H7 (cell line): ENCODE measurements at regions not wholly inside any gene's neighbourhood (a gene's known extent, or its start where the extent isn't known, plus 50 kb on each side); places are given as distances from the start of the nearest gene placed in this dataset.
"Not testable (repeated sequence)": the region's sequence is repeated elsewhere in the genome, so short reads cannot be mapped to it uniquely, and the experiment has no call there.

Source experiments
- DNase-seq: peaks from one replicate; pipeline ENCODE4 v3.0.0; 2012
- H3K27me3 ChIP-seq: 2 replicates; pipeline ENCODE4 v1.6.0; 2011; ENCODE audit warnings: mild to moderate bottlenecking, low read length; ENCODE audit not compliant: control insufficient read depth, insufficient read depth
- H3K36me3 ChIP-seq: replicated peaks from 2 replicates; pipeline ENCODE4 v1.5.1; 2011; ENCODE audit warnings: low read length; ENCODE audit not compliant: control insufficient read depth, insufficient read depth
- H3K4me3 ChIP-seq: 2 replicates; pipeline ENCODE4 v1.5.1; 2011; ENCODE audit warnings: low read depth, mild to moderate bottlenecking, control low read depth, low read length, moderate library complexity; ENCODE audit not compliant: insufficient read depth

- H3K27me3 ChIP-seq: no peaks in the 10 kb centered on the region
- DNase-seq: no peak
- H3K4me3 ChIP-seq: no peak overlapping the region
- no peaks in the 10 kb centered on the region for H3K36me3 ChIP-seq
Observed at GRCh38 chr3:102686792-102687191, 252.0 kb downstream of the ZPLD1 start.

- no peak for DNase-seq
- no peak overlapping the region for H3K4me3 ChIP-seq
Observed at GRCh38 chr3:102687851-102688555, 253.2 kb downstream of the ZPLD1 start.

GRCh38 chr3:102688556-102688930 lies 253.7 kb downstream of the ZPLD1 start:
- Histone ChIP-seq H3K36me3 (no peaks in the 10 kb centered on the region), H3K27me3 (no peaks in the 10 kb centered on the region), H3K4me3 (no peak overlapping the region)
- no peak for DNase-seq

More at GRCh38 chr3:102687851-102688555, 253.2 kb downstream of the ZPLD1 start:
- Histone ChIP-seq H3K27me3 (no peaks in the 10 kb centered on the region), H3K36me3 (no peaks in the 10 kb centered on the region)

GRCh38 chr3:102691507-102691906 lies 256.7 kb downstream of the ZPLD1 start:
- Histone ChIP-seq H3K27me3 (no peaks in the 10 kb centered on the region), H3K4me3 (no peak overlapping the region), H3K36me3 (no peaks in the 10 kb centered on the region)
- no peak for DNase-seq

- DNase-seq: no peak
- no peaks in the 10 kb centered on the region for H3K36me3 ChIP-seq
- no peaks in the 10 kb centered on the region for H3K27me3 ChIP-seq
Observed at GRCh38 chr3:102699104-102699818, 264.4 kb downstream of the ZPLD1 start.

GRCh38 chr3:102699819-102700140 lies 265.0 kb downstream of the ZPLD1 start:
- Histone ChIP-seq H3K36me3 (no peaks in the 10 kb centered on the region), H3K4me3 (no peak overlapping the region), H3K27me3 (no peaks in the 10 kb centered on the region)
- no peak for DNase-seq

More at GRCh38 chr3:102699104-102699818, 264.4 kb downstream of the ZPLD1 start:
- H3K4me3 ChIP-seq: no peak overlapping the region

- DNase-seq: no peak
- Histone ChIP-seq H3K36me3 (no peaks in the 10 kb centered on the region), H3K4me3 (no peak overlapping the region), H3K27me3 (no peaks in the 10 kb centered on the region)
Observed at GRCh38 chr3:102712896-102713295, 278.1 kb downstream of the ZPLD1 start.

- H3K36me3 ChIP-seq: no peaks in the 10 kb centered on the region
- no peak for DNase-seq
- no peaks in the 10 kb centered on the region for H3K27me3 ChIP-seq
- no peak overlapping the region for H3K4me3 ChIP-seq
Observed at GRCh38 chr3:102714567-102714966, 279.8 kb downstream of the ZPLD1 start.

- DNase-seq: no peak
- Histone ChIP-seq H3K36me3 (no peaks in the 10 kb centered on the region), H3K4me3 (no peak overlapping the region), H3K27me3 (no peaks in the 10 kb centered on the region)
Observed at GRCh38 chr3:102715030-102715697, 280.3 kb downstream of the ZPLD1 start.

GRCh38 chr3:102718651-102719050 lies 283.8 kb downstream of the ZPLD1 start:
- Histone ChIP-seq H3K4me3 (no peak overlapping the region), H3K27me3 (no peaks in the 10 kb centered on the region), H3K36me3 (no peaks in the 10 kb centered on the region)
- DNase-seq: no peak

GRCh38 chr3:102722317-102722716 lies 287.5 kb downstream of the ZPLD1 start:
- Histone ChIP-seq H3K4me3 (no peak overlapping the region), H3K36me3 (no peaks in the 10 kb centered on the region), H3K27me3 (no peaks in the 10 kb centered on the region)
- DNase-seq: no peak

GRCh38 chr3:102727340-102727739 lies 292.5 kb downstream of the ZPLD1 start:
- no peaks in the 10 kb centered on the region for H3K36me3 ChIP-seq
- H3K4me3 ChIP-seq: no peak overlapping the region
- H3K27me3 ChIP-seq: no peaks in the 10 kb centered on the region
- DNase-seq: no peak

GRCh38 chr3:102732581-102732980 lies 297.8 kb downstream of the ZPLD1 start:
- H3K4me3 ChIP-seq, H3K36me3 ChIP-seq, H3K27me3 ChIP-seq, DNase-seq: not testable (repeated sequence)

- no peak overlapping the region for H3K4me3 ChIP-seq
- no peaks in the 10 kb centered on the region for H3K27me3 ChIP-seq
- DNase-seq: no peak
- H3K36me3 ChIP-seq: no peaks in the 10 kb centered on the region
Observed at GRCh38 chr3:102733791-102734563, 299.2 kb downstream of the ZPLD1 start.
